Ishikawa (cell line): ENCODE measurements at regions not wholly inside any gene's neighbourhood (a gene's known extent, or its start where the extent isn't known, plus 50 kb on each side); places are given as distances from the start of the nearest gene placed in this dataset.

Experiments used
- CEBPB ChIP-seq: IDR thresholded peaks from 2 replicates; pipeline ENCODE4 v1.6.1; 2012
- CREB1 ChIP-seq: IDR thresholded peaks from 2 replicates; pipeline ENCODE4 v1.6.1; 2012; ENCODE audit warnings: low read depth
- EGR1 ChIP-seq: IDR thresholded peaks from 2 replicates; pipeline ENCODE4 v1.6.1; 2012
- EP300 ChIP-seq: IDR thresholded peaks from 2 replicates; pipeline ENCODE4 v1.6.1; 2012; ENCODE audit warnings: borderline replicate concordance
- FOXM1 ChIP-seq: IDR thresholded peaks from 2 replicates; pipeline ENCODE4 v1.6.1; 2012; ENCODE audit warnings: low read depth, borderline replicate concordance
- NFIC ChIP-seq: IDR thresholded peaks from 2 replicates; pipeline ENCODE4 v1.6.1; 2012
- RAD21 ChIP-seq: IDR thresholded peaks from 2 replicates; pipeline ENCODE4 v1.6.1; 2012; ENCODE audit warnings: low read depth
- TAF1 ChIP-seq: IDR thresholded peaks from 2 replicates; pipeline ENCODE4 v1.6.1; 2012; ENCODE audit warnings: low read depth, mild to moderate bottlenecking
- TCF12 ChIP-seq: IDR thresholded peaks from 2 replicates; pipeline ENCODE4 v1.6.1; 2012; ENCODE audit warnings: low read depth
- TEAD4 ChIP-seq: IDR thresholded peaks from 2 replicates; pipeline ENCODE4 v1.6.1; 2012
- YY1 ChIP-seq: IDR thresholded peaks from 2 replicates; pipeline ENCODE4 v1.6.1; 2012; ENCODE audit warnings: low read depth
- ZBTB7A ChIP-seq: IDR thresholded peaks from 2 replicates; pipeline ENCODE4 v1.6.1; 2012; ENCODE audit warnings: low read depth
- TF ChIP-seq, protein P1 (sequence below): IDR thresholded peaks from 2 replicates; pipeline ENCODE4 v1.6.1; 2012
- TF ChIP-seq, protein P2 (sequence below): IDR thresholded peaks from 2 replicates; pipeline ENCODE4 v1.6.1; 2012
- TF ChIP-seq, protein P3 (sequence below): IDR thresholded peaks from 2 replicates; pipeline ENCODE4 v1.6.1; 2012; ENCODE audit warnings: low read depth, mild to moderate bottlenecking

DNA sequence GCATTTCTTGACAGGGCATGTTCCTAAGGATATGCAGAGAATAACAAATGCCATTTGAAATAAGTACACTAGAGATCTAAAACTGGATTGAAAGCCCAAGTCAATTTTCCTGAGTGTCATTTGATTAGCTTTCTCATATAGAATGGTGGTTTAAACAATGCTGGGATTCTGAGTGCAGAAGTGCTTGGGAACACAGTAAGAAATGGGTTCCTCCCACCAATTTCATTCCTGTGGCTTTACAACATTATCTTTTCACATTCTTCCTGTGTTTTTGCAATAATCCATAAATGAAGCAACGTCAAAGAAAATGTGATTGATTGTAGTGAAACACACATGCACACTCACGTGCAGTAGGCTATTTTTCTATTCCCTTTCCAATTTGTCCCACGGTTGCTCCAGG, 1858.4 kb upstream of the PIK3C3 start:
- TF ChIP-seq, protein P1, sequence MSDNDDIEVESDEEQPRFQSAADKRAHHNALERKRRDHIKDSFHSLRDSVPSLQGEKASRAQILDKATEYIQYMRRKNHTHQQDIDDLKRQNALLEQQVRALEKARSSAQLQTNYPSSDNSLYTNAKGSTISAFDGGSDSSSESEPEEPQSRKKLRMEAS, result no peak
- TF ChIP-seq YY1 (no peak), CREB1 (no peak), TAF1 (no peak), CEBPB (no peak), TEAD4 (no peak), EGR1 (no peak), FOXM1 (no peak)
- TF ChIP-seq, protein P2, sequence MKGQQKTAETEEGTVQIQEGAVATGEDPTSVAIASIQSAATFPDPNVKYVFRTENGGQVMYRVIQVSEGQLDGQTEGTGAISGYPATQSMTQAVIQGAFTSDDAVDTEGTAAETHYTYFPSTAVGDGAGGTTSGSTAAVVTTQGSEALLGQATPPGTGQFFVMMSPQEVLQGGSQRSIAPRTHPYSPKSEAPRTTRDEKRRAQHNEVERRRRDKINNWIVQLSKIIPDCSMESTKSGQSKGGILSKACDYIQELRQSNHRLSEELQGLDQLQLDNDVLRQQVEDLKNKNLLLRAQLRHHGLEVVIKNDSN, result no peak

DNA sequence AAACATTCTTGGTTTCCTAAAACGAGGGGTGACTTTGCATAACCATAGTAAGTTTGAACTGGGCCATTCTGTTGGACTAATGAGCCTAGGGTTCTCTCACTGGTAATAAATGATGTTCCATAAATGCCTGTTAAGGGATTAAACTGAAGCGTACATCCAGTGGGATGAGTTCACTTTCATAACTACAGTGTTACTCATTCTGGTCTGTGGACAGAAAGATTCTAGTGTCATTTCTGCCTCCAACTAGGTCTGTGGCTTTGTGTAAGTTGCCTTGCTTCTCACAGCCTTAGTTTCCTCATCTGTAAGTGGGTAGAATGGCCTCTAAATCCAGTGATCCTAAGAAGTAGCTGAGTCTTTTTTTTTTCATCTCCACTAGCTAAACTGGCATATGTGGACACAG, 1860.6 kb upstream of the PIK3C3 start:
- TF ChIP-seq EP300 (no peak), CEBPB (no peak), ZBTB7A (no peak), YY1 (no peak), TAF1 (no peak), TEAD4 (no peak), CREB1 (no peak)
- TF ChIP-seq, protein P1, result no peak

DNA sequence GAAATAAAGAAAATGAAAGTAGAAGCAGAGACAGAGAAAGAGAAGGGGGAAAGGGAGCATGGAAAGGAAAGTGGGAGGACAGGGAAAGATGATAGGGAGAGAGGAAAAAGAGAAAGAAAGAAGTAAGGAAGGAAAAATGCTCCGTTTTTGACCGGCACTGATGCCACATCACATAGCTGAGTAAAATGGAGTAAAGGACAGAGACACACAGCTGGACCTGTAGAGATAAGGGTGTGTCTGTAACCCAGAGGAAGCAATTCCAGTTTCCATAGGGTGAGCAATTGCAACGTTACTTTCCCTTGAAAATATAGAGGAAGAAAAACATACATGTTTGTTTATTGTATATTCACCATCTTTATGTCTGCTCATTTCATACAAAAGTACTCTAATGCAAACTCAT, 1866.9 kb upstream of the PIK3C3 start:
- TF ChIP-seq NFIC (no peak), TCF12 (no peak), FOXM1 (no peak)
- TF ChIP-seq, protein P3, sequence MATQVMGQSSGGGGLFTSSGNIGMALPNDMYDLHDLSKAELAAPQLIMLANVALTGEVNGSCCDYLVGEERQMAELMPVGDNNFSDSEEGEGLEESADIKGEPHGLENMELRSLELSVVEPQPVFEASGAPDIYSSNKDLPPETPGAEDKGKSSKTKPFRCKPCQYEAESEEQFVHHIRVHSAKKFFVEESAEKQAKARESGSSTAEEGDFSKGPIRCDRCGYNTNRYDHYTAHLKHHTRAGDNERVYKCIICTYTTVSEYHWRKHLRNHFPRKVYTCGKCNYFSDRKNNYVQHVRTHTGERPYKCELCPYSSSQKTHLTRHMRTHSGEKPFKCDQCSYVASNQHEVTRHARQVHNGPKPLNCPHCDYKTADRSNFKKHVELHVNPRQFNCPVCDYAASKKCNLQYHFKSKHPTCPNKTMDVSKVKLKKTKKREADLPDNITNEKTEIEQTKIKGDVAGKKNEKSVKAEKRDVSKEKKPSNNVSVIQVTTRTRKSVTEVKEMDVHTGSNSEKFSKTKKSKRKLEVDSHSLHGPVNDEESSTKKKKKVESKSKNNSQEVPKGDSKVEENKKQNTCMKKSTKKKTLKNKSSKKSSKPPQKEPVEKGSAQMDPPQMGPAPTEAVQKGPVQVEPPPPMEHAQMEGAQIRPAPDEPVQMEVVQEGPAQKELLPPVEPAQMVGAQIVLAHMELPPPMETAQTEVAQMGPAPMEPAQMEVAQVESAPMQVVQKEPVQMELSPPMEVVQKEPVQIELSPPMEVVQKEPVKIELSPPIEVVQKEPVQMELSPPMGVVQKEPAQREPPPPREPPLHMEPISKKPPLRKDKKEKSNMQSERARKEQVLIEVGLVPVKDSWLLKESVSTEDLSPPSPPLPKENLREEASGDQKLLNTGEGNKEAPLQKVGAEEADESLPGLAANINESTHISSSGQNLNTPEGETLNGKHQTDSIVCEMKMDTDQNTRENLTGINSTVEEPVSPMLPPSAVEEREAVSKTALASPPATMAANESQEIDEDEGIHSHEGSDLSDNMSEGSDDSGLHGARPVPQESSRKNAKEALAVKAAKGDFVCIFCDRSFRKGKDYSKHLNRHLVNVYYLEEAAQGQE, result no peak

DNA sequence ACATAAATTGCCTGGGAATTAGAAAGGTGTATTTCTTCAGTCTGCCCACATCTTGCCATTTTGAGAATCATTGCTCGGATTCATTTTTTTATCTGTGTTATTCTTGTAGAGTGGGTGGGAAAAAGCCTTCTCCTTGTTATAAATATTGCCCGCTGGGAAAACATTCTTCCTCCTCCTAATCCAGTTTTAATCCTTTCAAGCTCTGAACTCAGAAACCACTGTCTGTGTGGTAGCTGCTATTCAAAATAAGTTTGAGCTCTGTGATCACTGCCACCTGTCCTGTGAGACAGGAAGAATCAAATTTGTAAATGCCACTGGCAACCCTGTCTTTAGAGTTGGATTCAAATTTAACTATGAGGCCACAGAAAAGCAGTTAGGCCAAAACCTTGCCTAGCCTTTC, 1875.2 kb upstream of the PIK3C3 start:
- TF ChIP-seq NFIC (no peak), YY1 (no peak)

DNA sequence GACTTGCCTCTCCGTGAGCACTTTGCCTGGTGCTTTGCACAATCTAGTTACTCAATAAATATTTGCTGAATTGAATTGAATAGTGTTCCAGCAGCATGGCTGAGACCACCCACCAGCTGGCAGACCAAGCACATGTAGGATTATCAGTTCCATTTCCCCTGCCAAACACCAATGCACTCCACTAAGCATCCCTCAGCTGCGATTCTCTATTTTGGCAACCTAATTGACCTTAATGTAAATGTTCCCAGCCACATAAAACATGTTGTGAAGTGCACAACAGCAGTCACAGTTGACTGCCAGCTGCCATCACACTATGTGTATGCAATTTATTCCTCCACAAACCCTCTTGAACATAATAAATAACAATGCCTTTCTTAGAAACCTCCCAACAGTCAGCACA, 1879.4 kb upstream of the PIK3C3 start:
- no peak for TF ChIP-seq CEBPB

DNA sequence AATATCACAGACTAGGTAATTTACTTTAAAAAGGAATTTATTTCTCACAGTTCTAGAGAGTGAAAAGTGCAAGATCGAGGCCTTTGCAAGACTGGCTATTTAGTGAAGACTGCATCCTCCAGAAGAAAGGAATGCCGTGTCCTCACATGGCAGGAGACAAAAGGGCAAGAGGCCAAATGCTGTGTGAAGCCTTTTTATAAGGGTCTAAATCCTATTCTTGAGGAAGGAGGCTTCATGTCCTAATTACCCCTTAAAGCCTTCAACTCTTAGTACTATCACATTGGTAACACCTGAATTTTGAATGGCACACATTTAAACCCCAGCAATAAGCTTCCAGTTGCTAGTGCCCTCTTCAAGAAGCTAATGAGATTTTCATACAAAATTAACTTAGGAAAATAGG, 1882.3 kb upstream of the PIK3C3 start:
- no peak for TF ChIP-seq EP300
- no peak for TF ChIP-seq YY1
- no peak for TF ChIP-seq TAF1
- TF ChIP-seq, protein P1, result no peak
- TF ChIP-seq CEBPB, result no peak
- no peak for TF ChIP-seq FOXM1
- no peak for TF ChIP-seq EGR1
- no peak for TF ChIP-seq TCF12

DNA sequence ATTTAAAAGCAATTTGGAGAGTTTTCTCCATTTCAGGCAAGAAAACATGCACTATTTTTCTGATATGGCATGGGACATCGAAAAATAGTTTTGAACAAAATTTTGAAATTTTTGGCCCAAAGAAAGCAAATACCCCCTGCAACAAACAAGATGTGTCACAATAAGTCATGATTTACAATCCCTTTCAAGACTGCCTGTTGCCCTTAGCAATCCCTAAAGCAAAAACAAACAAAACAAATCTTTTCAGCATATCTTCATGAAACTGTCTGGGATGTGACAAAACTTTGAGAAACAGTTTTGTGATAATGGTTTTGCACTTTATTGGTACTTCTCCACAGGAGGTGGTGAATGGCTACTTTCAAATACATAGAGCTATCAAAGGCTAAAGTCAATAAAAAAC, 1888.7 kb upstream of the PIK3C3 start:
- TF ChIP-seq, protein P1, result no peak
- TF ChIP-seq RAD21 (no peak), FOXM1 (no peak), NFIC (no peak), TEAD4 (no peak), ZBTB7A (no peak)

DNA sequence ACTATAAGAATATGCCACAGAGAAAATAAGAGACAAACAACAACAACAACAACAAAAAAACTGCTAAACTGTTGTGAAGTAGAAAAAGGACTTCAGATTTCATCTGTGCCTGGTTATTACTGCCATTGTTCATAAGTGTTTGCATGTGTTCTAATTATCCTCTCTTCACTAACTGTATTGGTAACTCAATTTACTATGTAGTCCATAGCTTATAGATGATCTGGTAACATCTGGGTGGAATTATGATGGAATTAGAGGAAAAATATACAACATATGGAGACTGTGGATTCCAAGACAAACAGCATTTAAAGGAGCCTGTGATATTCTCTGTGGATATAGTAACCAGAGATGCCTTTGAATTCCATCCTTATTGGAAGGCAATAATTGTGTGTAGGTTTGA, 1891.5 kb upstream of the PIK3C3 start:
- TF ChIP-seq RAD21, result no peak
- TF ChIP-seq, protein P2, result no peak
- TF ChIP-seq TAF1, result no peak
- TF ChIP-seq CREB1, result no peak
- no peak for TF ChIP-seq TEAD4
- TF ChIP-seq CEBPB, result no peak
- no peak for TF ChIP-seq YY1
- no peak for TF ChIP-seq NFIC
- TF ChIP-seq TCF12, result no peak
- no peak for TF ChIP-seq ZBTB7A

DNA sequence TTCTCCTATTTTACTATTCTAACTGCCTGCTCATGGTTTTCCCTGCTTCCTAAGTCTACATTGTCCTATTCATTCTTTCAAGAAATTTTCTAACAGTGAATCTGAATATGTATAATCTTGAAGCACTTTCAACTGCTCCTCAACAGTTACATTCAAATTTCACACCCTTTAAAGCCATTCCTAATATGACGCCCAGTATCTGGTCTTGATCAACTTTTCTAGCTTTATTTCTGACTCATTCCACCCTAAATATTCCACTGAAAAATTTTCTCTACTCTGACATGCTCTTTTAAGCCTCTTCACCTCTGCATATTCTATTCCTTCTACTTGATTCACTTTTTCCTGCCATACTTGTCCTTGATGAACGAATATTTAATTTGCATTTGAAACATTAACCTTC, 1893.9 kb upstream of the PIK3C3 start:
- TF ChIP-seq FOXM1, result no peak
- no peak for TF ChIP-seq NFIC
- TF ChIP-seq, protein P1, result no peak
- no peak for TF ChIP-seq EGR1
- TF ChIP-seq ZBTB7A, result no peak
- no peak for TF ChIP-seq CREB1
- TF ChIP-seq EP300, result no peak
- TF ChIP-seq TEAD4, result no peak
- TF ChIP-seq TAF1, result no peak
- no peak for TF ChIP-seq YY1
- no peak for TF ChIP-seq RAD21
- no peak for TF ChIP-seq TCF12
